ENCODE measurements at regions not wholly inside any gene's neighbourhood (a gene's known extent, or its start where the extent isn't known, plus 50 kb on each side); places are given as distances from the start of the nearest gene placed in this dataset.

GRCh38 chr7:116614499-116615262 is 57.3 kb upstream of the MET start:
- no peak overlapping the region for H3K4me3 Mint-ChIP-seq

GRCh38 chr7:116616555-116617059 is 55.4 kb upstream of the MET start:
- Mint-ChIP-seq H3K4me1 (no peaks in the 10 kb centered on the region), H3K27me3 (peaks cover 15% of the 10 kb centered on the region), H3K27ac (no peak overlapping the region), H3K9me3 (peaks cover 5 to 8% (median 6%) of the 10 kb centered on the region in 3 donors), H3K36me3 (peaks cover 5% of the 10 kb centered on the region), H3K4me3 (no peak overlapping the region)

More at GRCh38 chr7:116614499-116615262, 57.3 kb upstream of the MET start:
- peaks cover 17% of the 10 kb centered on the region for H3K27me3 Mint-ChIP-seq
- H3K36me3 Mint-ChIP-seq, result no peaks in the 10 kb centered on the region
- no peaks in the 10 kb centered on the region for H3K4me1 Mint-ChIP-seq
- H3K9me3 Mint-ChIP-seq, result no peaks in the 10 kb centered on the region
- H3K27ac Mint-ChIP-seq, result peak overlapping the region in 1 of 3 donors; percentile 18

GRCh38 chr7:116617878-116618277 is 54.1 kb upstream of the MET start:
- Mint-ChIP-seq H3K4me1 (no peaks in the 10 kb centered on the region), H3K4me3 (no peak overlapping the region), H3K27ac (no peak overlapping the region), H3K27me3 (peaks cover 17% of the 10 kb centered on the region), H3K36me3 (peaks cover 5% of the 10 kb centered on the region), H3K9me3 (peaks cover 5 to 8% (median 6%) of the 10 kb centered on the region in 3 donors)

- Mint-ChIP-seq H3K27ac (no peak overlapping the region), H3K4me1 (no peaks in the 10 kb centered on the region), H3K4me3 (no peak overlapping the region), H3K27me3 (peaks cover 16% of the 10 kb centered on the region), H3K36me3 (peaks cover 5% of the 10 kb centered on the region), H3K9me3 (peaks cover 5 to 8% (median 6%) of the 10 kb centered on the region in 3 donors)
Measured at GRCh38 chr7:116618338-116619128, 53.5 kb upstream of the MET start.

GRCh38 chr7:116621649-116622048 is 50.3 kb upstream of the MET start:
- H3K4me1 Mint-ChIP-seq, result no peaks in the 10 kb centered on the region
- H3K9me3 Mint-ChIP-seq, result peaks cover 5 to 8% (median 6%) of the 10 kb centered on the region in 3 donors

More at GRCh38 chr7:116621649-116622048, 50.3 kb upstream of the MET start:
- no peak overlapping the region for H3K4me3 Mint-ChIP-seq
- peaks cover 15% of the 10 kb centered on the region for H3K27me3 Mint-ChIP-seq
- no peak overlapping the region for H3K27ac Mint-ChIP-seq
- H3K36me3 Mint-ChIP-seq, result peaks cover 7% of the 10 kb centered on the region
